ENCODE measurements at regions not wholly inside any gene's neighbourhood (a gene's known extent, or its start where the extent isn't known, plus 50 kb on each side); places are given as distances from the start of the nearest gene placed in this dataset.

- DNase-seq: no peak
- ChIA-PET CTCF (interaction anchor here (1.4 kb wide), 1 partner anchor 11 kb away, joined by 3 read pairs; no protein-coding TSS in a partner anchor), POLR2A (no interaction called here)
- Mint-ChIP-seq H3K27ac (no peak overlapping the region), H3K27me3 (no peaks in the 10 kb centered on the region), H3K9me3 (peaks cover 5% of the 10 kb centered on the region), H3K4me3 (no peak overlapping the region), H3K4me1 (no peaks in the 10 kb centered on the region), H3K36me3 (ENCODE audit: low read depth) (no peaks in the 10 kb centered on the region)
Measured at GRCh38 chr16:65297453-65297852, 175.6 kb upstream of the CDH11 start.

DNA sequence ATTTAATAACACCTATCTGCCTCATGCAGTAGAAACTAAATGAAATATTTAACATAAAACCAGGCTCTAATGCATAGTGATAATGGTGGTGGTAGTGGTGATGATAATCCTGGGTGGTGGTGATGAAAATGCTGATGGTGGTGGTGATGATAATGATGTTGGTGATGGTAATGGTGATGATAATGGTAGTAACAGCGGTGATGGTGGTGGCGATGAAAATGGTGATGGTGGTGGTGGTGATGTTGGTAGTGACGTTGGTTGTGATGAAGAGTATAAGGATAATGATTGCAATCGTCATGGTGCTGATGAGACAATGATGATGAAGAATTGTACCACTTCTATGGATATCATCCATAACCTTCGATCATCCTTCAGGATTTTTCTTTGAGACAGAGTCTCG lies 173.7 kb upstream of the CDH11 start:
- H3K27ac Mint-ChIP-seq: no peak overlapping the region
- POLR2A ChIA-PET: no interaction called here
- H3K4me1 Mint-ChIP-seq: no peaks in the 10 kb centered on the region
- no peaks in the 10 kb centered on the region for H3K27me3 Mint-ChIP-seq
- no peak overlapping the region for H3K4me3 Mint-ChIP-seq
- CTCF ChIA-PET: no interaction called here
- peaks cover 8% of the 10 kb centered on the region for H3K9me3 Mint-ChIP-seq
- no peaks in the 10 kb centered on the region for H3K36me3 Mint-ChIP-seq (ENCODE audit: low read depth)
- DNase-seq: no peak

- Mint-ChIP-seq H3K4me1 (no peaks in the 10 kb centered on the region), H3K4me3 (no peak overlapping the region)
- POLR2A ChIA-PET: no interaction called here
Measured at GRCh38 chr16:65294708-65295107, 172.8 kb upstream of the CDH11 start.

DNA sequence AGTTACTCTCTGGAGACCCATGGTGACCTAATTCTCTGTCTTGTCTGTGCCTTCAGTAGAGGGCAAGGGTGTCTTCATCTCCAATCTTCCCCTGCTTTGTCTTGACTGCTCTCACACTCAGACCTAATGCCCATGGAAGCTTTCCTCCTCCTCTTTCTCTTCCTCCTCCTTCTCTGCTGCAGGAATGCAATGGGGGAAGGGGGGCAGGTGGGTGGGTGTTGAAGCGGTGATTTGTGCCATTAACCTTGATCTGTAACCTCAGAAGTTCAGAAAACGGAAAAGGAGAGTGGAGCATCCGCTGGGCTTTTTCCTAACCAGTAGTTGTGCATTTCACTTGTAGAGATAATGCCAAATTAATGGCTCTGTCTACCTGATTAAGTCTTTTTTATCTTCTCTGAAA lies 172.3 kb upstream of the CDH11 start:
- ChIA-PET POLR2A (no interaction called here), CTCF (no interaction called here)
- Mint-ChIP-seq H3K4me1 (no peaks in the 10 kb centered on the region), H3K36me3 (ENCODE audit: low read depth) (no peaks in the 10 kb centered on the region), H3K27me3 (no peaks in the 10 kb centered on the region), H3K4me3 (no peak overlapping the region), H3K27ac (no peak overlapping the region), H3K9me3 (peaks cover 10% of the 10 kb centered on the region)
- no peak for DNase-seq

More at GRCh38 chr16:65294708-65295107, 172.8 kb upstream of the CDH11 start:
- CTCF ChIA-PET: no interaction called here
- Mint-ChIP-seq H3K9me3 (peaks cover 10% of the 10 kb centered on the region), H3K27ac (no peak overlapping the region), H3K36me3 (ENCODE audit: low read depth) (no peaks in the 10 kb centered on the region), H3K27me3 (no peaks in the 10 kb centered on the region)
- DNase-seq: no peak

DNA sequence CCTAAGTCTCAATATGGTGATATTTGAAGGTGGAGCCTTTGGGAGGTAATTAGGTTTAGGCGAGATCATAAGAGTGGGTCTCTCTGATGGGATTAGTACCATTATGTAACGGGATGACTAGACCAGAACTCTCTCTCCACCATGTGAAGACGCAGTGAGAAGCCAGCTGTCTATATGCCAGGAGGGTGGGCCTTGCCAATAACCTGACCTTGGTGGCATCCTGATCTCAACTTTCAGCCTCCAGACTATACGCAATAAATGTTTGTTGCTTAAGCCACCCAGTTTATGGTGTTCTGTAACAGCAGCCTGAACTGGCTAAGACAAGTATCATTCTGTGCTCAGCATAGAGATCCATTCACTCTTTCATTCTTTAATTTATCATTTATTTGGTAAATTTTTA lies 167.2 kb upstream of the CDH11 start:
- no peaks in the 10 kb centered on the region for H3K36me3 Mint-ChIP-seq (ENCODE audit: low read depth)
- peaks cover 10% of the 10 kb centered on the region for H3K9me3 Mint-ChIP-seq
- no peaks in the 10 kb centered on the region for H3K27me3 Mint-ChIP-seq
- H3K27ac Mint-ChIP-seq: no peak overlapping the region
- DNase-seq: no peak
- no peaks in the 10 kb centered on the region for H3K4me1 Mint-ChIP-seq
- ChIA-PET CTCF (no interaction called here), POLR2A (no interaction called here)
- H3K4me3 Mint-ChIP-seq: no peak overlapping the region

DNA sequence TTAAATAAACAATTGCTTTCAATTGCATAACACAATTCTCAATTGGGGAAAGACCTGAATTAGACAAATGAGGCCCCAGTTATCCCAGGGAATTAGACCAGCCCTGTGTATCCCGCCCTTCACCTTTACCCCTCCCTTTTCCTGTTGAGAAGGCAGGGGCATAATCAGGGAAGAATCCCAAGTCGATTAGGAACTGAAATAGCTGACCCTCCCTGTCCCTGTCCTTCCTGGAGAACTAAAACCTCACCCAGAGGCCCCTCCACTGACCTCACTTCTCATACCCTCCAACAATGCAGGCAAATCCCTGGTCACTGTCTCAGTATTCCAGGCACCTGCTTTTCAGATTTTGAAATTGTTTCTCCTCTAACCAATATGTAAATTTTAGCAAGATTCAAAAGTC lies 165.4 kb upstream of the CDH11 start:
- Mint-ChIP-seq H3K36me3 (ENCODE audit: low read depth) (no peaks in the 10 kb centered on the region), H3K9me3 (peaks cover 13% of the 10 kb centered on the region), H3K27ac (no peak overlapping the region), H3K4me1 (no peaks in the 10 kb centered on the region), H3K27me3 (no peaks in the 10 kb centered on the region), H3K4me3 (no peak overlapping the region)
- ChIA-PET CTCF (no interaction called here), POLR2A (no interaction called here)
- DNase-seq: no peak

DNA sequence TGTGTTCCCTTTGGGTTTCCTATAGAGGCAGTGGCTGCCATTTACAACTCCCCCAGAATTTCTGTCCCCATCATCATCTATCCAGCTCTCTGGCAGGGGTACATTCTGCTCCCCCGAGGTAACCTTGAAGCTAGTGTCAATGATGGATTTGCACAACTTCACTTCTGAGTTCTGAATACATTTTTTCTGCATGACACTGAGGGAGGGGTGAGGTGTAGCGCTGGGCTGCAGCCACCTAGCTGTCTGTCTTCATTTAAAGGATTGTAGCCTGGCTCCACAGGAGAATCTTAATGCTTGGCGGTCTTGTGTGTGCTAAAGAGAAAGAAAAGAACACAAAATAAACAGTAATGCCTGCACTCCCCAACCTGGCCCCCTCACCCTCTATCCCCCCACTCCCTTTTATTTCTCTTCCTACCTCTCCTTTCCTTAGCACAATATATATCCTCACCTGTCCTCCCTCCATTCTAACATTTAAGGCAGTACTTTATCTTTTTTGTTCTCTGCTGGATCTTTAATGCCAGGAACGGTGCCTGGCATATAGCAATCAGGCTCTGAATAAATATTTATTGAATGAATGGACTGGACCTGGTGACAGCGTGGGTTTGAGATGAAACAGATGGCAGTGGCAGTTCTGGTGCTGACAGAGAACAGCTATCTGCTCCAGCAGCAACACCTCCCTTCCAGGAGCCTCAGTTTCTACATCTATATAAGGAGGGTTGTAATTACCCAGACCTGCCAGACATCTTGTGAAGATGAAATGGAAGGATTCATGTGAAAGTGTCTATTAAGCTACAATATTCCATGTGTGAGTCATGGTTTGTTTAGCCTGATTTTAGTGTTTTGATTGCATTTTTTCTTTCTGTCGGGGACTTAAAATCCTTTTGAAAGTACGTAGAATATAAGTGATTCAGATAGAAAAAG lies 163.5 kb upstream of the CDH11 start:
- no peak for DNase-seq
- H3K27me3 Mint-ChIP-seq: no peaks in the 10 kb centered on the region
- no peaks in the 10 kb centered on the region for H3K4me1 Mint-ChIP-seq
- POLR2A ChIA-PET: no interaction called here
- no peak overlapping the region for H3K4me3 Mint-ChIP-seq
- CTCF ChIA-PET: no interaction called here
- H3K9me3 Mint-ChIP-seq: peaks cover 14% of the 10 kb centered on the region
- no peak overlapping the region for H3K27ac Mint-ChIP-seq
- H3K36me3 Mint-ChIP-seq (ENCODE audit: low read depth): no peaks in the 10 kb centered on the region

GRCh38 chr16:65284626-65285025 lies 162.8 kb upstream of the CDH11 start:
- no peak overlapping the region for H3K4me3 Mint-ChIP-seq
- DNase-seq: no peak
- no peak overlapping the region for H3K27ac Mint-ChIP-seq
- no peaks in the 10 kb centered on the region for H3K27me3 Mint-ChIP-seq
- no peaks in the 10 kb centered on the region for H3K4me1 Mint-ChIP-seq
- H3K36me3 Mint-ChIP-seq (ENCODE audit: low read depth): no peaks in the 10 kb centered on the region
- ChIA-PET POLR2A (no interaction called here), CTCF (no interaction called here)
- peaks cover 12% of the 10 kb centered on the region for H3K9me3 Mint-ChIP-seq

DNA sequence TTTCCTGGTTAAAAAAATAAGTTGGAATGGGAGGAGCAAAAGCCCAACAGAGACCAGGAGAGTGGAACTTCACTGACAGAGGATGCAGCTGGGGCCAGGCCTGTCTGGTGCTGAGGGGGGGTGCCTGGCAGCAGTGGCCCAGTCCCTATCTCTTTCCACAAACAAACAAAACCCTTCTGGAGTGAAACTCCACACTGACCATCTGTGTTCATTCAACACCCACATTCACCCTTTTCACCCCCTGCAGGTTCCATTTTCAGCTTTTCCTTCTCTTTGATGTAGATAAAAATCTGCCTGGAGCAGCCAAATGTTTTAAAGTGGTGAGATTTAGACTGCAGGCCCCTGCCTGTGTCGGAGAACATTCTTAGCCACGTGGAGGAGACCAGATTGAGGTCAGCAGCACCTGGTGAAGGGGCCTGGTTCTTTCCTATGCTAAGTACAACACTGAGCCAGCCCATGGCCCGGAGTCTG lies 161.4 kb upstream of the CDH11 start:
- Mint-ChIP-seq H3K9me3 (peaks cover 7% of the 10 kb centered on the region), H3K27me3 (no peaks in the 10 kb centered on the region), H3K4me3 (no peak overlapping the region), H3K36me3 (ENCODE audit: low read depth) (no peaks in the 10 kb centered on the region), H3K27ac (no peak overlapping the region), H3K4me1 (no peaks in the 10 kb centered on the region)
- ChIA-PET CTCF (no interaction called here), POLR2A (no interaction called here)
- DNase-seq: no peak

GRCh38 chr16:65281586-65281985 lies 159.7 kb upstream of the CDH11 start:
- Mint-ChIP-seq H3K9me3 (peaks cover 15% of the 10 kb centered on the region), H3K27me3 (no peaks in the 10 kb centered on the region), H3K4me3 (no peak overlapping the region), H3K27ac (no peak overlapping the region), H3K36me3 (ENCODE audit: low read depth) (no peaks in the 10 kb centered on the region), H3K4me1 (no peaks in the 10 kb centered on the region)
- CTCF ChIA-PET: no interaction called here
- DNase-seq: no peak
- POLR2A ChIA-PET: no interaction called here

DNA sequence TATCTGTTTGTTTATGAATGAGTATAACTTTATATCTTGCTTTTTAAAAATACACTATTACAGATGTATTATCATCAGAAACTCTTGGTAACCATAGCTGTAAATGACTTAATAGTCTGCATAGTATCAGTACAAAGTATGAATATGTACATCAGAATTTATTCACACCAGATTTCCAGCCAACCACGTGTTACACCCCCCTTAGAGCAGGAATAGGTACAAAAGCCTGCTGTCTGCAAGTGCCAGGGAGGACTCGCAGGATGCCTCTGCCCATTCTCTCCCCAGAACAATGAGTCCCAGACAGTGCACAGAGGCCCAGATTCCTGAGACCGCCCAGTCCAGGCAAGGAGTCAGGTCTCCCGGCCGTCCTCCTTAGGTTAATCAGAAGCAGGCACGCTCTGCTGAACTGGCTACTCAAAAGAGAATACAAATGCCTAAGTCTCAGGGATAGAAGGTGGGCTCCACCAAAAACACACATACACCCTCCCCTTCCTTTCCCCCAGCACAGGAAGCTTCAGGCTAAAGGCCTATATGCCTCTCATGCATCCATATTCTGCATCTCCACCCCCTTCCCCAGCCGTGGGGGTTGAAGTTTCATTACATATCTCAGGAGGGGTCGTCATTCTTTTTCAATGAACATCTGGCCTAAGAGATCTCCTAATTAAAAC lies 159.1 kb upstream of the CDH11 start:
- Mint-ChIP-seq H3K27ac (no peak overlapping the region), H3K4me3 (no peak overlapping the region), H3K36me3 (ENCODE audit: low read depth) (no peaks in the 10 kb centered on the region), H3K27me3 (no peaks in the 10 kb centered on the region), H3K4me1 (no peaks in the 10 kb centered on the region), H3K9me3 (peaks cover 16% of the 10 kb centered on the region)
- POLR2A ChIA-PET: no interaction called here
- CTCF ChIA-PET: no interaction called here
- DNase-seq: no peak

DNA sequence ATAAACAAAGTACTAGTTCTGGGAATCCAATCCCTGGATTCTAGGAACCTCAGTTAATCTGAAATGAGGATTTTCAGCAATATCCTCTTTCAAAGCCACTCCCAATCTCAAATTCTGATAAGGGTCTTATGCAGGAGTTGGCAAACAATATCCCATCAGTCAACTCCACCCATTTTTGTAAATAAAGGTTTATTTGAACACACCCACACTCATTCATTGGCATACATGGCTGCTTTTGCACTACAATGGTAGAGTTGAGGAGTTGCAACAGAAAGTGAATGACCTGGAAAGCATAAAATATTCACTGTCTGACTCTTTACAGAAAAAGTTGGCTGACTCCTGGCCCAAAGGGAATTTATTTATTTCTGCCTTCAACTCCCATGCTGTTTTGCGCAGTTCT lies 157.7 kb upstream of the CDH11 start:
- ChIA-PET CTCF (no interaction called here), POLR2A (no interaction called here)
- Mint-ChIP-seq H3K27ac (no peak overlapping the region), H3K4me1 (no peaks in the 10 kb centered on the region), H3K36me3 (ENCODE audit: low read depth) (no peaks in the 10 kb centered on the region), H3K4me3 (no peak overlapping the region), H3K27me3 (no peaks in the 10 kb centered on the region), H3K9me3 (peaks cover 16% of the 10 kb centered on the region)
- DNase-seq: no peak

GRCh38 chr16:65278874-65279273 lies 157.0 kb upstream of the CDH11 start:
- Mint-ChIP-seq H3K27me3 (no peaks in the 10 kb centered on the region), H3K4me1 (no peaks in the 10 kb centered on the region), H3K36me3 (ENCODE audit: low read depth) (no peaks in the 10 kb centered on the region), H3K4me3 (no peak overlapping the region), H3K9me3 (peaks cover 16% of the 10 kb centered on the region), H3K27ac (no peak overlapping the region)
- ChIA-PET POLR2A (no interaction called here), CTCF (no interaction called here)
- no peak for DNase-seq

GRCh38 chr16:65274566-65274965 lies 152.7 kb upstream of the CDH11 start:
- Mint-ChIP-seq H3K27me3 (no peaks in the 10 kb centered on the region), H3K4me3 (no peak overlapping the region), H3K27ac (no peak overlapping the region), H3K9me3 (peaks cover 9% of the 10 kb centered on the region), H3K4me1 (no peaks in the 10 kb centered on the region), H3K36me3 (ENCODE audit: low read depth) (no peaks in the 10 kb centered on the region)
- POLR2A ChIA-PET: no interaction called here
- DNase-seq: no peak
- CTCF ChIA-PET: no interaction called here

Measured in activated CD4-positive, alpha-beta memory T cell treated with anti-CD3 and anti-CD28 coated beads, Interleukin-2, amount 10 ng/mL, durations not matched to agents 7 days and 5 days (primary cell).